Parathyroid adenoma (tissue), 2 donors: ENCODE measurements at regions not wholly inside any gene's neighbourhood (a gene's known extent, or its start where the extent isn't known, plus 50 kb on each side); places are given as distances from the start of the nearest gene placed in this dataset.
"Not testable (repeated sequence)": the region's sequence is repeated elsewhere in the genome, so short reads cannot be mapped to it uniquely, and the experiment has no call there.

Source experiments
- H2AFZ ChIP-seq: fragments of 300-600 bp; sonication (generic); one replicate; pipeline ENCODE4 v1.7.0; 2017; ENCODE audit warnings: antibody characterized with exemption, mild to moderate bottlenecking
- H3K27ac ChIP-seq: fragments of 300-600 bp; sonication (generic); one replicate; pipeline ENCODE4 v1.7.0; 2017
- H3K27me3 ChIP-seq: fragments of 300-600 bp; sonication (generic); one replicate; pipeline ENCODE4 v1.7.0; 2017; ENCODE audit warnings: low read length; ENCODE audit not compliant: control insufficient read depth, insufficient read depth
- H3K36me3 ChIP-seq: fragments of 300-600 bp; sonication (generic); one replicate; pipeline ENCODE4 v1.7.0; 2017; ENCODE audit warnings: low read length; ENCODE audit not compliant: control insufficient read depth, insufficient read depth
- H3K4me1 ChIP-seq: fragments of 300-600 bp; sonication (generic); one replicate; pipeline ENCODE4 v1.7.0; 2017; ENCODE audit warnings: control low read depth
- H3K4me2 ChIP-seq: fragments of 300-600 bp; sonication (generic); one replicate; pipeline ENCODE4 v1.7.0; 2017; ENCODE audit warnings: low read length
- H3K4me3 ChIP-seq: fragments of 300-600 bp; sonication (generic); one replicate; pipeline ENCODE4 v1.7.0; 2017; ENCODE audit warnings: low read depth, low read length
- H3K79me2 ChIP-seq: fragments of 300-600 bp; sonication (generic); one replicate; pipeline ENCODE4 v1.7.0; 2017; ENCODE audit warnings: control low read depth
- H3K9ac ChIP-seq: fragments of 300-600 bp; sonication (generic); one replicate; pipeline ENCODE4 v1.7.0; 2017; ENCODE audit warnings: mild to moderate bottlenecking
- H3K9me3 ChIP-seq: fragments of 300-600 bp; sonication (generic); one replicate; pipeline ENCODE4 v1.7.0; 2017; ENCODE audit warnings: low read length; ENCODE audit not compliant: control insufficient read depth
- TF ChIP-seq, protein P1 (sequence below): fragments of 300-600 bp; sonication (generic); IDR thresholded peaks from one replicate; pipeline ENCODE4 v1.7.0; 2017; ENCODE audit warnings: antibody characterized with exemption, mild to moderate bottlenecking
- donor health status: primary hyperparathyroidism.

DNA sequence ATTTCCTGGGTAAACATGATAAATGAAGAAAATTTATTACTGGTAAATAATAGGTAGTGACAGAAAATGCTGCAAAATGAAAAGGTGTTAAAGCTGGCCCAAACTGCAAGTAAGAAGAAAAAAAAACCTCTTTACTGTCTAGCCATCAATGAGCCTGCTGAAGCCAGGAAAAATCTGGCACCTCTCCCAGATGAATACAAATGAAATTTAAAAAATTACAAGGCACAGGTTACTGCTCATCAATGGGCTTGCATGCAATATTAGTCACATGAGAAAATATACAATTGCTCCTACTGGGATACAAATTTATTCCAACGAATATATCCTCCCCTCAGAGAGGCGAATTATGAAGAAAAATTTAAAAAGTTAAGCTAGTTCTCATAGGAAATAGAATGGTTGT lies 1422.5 kb downstream of the KCNT2 start:
- Histone ChIP-seq H2AFZ (no peak overlapping the region), H3K9me3 (no peaks in the 10 kb centered on the region), H3K36me3 (no peaks in the 10 kb centered on the region), H3K4me3 (no peak overlapping the region), H3K9ac (no peak overlapping the region), H3K4me2 (no peak overlapping the region), H3K27me3 (no peaks in the 10 kb centered on the region), H3K79me2 (no peaks in the 10 kb centered on the region), H3K4me1 (no peaks in the 10 kb centered on the region), H3K27ac (no peak overlapping the region)
- TF ChIP-seq, protein P1, sequence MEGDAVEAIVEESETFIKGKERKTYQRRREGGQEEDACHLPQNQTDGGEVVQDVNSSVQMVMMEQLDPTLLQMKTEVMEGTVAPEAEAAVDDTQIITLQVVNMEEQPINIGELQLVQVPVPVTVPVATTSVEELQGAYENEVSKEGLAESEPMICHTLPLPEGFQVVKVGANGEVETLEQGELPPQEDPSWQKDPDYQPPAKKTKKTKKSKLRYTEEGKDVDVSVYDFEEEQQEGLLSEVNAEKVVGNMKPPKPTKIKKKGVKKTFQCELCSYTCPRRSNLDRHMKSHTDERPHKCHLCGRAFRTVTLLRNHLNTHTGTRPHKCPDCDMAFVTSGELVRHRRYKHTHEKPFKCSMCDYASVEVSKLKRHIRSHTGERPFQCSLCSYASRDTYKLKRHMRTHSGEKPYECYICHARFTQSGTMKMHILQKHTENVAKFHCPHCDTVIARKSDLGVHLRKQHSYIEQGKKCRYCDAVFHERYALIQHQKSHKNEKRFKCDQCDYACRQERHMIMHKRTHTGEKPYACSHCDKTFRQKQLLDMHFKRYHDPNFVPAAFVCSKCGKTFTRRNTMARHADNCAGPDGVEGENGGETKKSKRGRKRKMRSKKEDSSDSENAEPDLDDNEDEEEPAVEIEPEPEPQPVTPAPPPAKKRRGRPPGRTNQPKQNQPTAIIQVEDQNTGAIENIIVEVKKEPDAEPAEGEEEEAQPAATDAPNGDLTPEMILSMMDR = no peak

DNA sequence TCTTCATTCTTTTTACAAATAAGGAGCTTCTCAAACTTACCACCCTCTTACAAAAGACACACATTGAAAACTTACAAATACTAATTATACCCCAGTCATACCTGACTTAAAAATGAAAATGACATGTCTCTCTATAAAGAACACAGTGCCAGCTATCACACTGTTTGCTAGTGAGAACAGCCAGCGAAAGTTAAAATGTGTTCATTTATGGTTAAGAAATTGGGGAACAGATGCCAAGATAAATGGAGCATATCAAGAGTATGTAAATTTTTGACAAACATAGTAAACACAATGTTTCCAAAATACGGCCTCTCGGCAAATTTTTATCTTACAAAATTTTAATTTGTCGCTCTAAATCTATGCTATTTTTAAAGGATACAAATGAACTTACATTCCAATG lies 1422.9 kb downstream of the KCNT2 start:
- Histone ChIP-seq H3K9ac (no peak overlapping the region), H3K27me3 (no peaks in the 10 kb centered on the region), H3K4me1 (no peaks in the 10 kb centered on the region), H3K9me3 (no peaks in the 10 kb centered on the region), H3K4me2 (no peak overlapping the region), H3K36me3 (no peaks in the 10 kb centered on the region), H3K79me2 (no peaks in the 10 kb centered on the region), H3K4me3 (no peak overlapping the region), H2AFZ (no peak overlapping the region), H3K27ac (no peak overlapping the region)
- TF ChIP-seq, protein P1 = no peak

DNA sequence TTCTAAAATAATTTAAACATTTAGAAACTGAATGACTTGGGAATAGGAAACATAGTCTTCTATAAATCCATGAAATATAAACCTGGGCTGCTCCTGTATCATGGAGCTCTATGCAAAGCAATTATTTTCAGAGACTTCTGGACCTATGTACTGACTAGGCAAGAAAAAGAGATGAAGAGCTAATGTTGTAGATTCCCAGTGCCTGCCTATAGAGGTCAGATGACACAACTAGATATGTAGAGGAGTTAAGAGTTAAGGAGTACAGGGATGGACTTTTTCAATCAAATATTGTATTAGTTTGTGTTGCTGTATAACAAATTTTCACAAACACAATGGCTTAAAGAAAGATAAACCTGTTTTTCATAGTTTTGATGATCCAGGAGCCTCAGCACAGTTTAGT lies 1434.5 kb downstream of the KCNT2 start:
- no peak overlapping the region for H3K4me3 ChIP-seq
- TF ChIP-seq, protein P1 = no peak

DNA sequence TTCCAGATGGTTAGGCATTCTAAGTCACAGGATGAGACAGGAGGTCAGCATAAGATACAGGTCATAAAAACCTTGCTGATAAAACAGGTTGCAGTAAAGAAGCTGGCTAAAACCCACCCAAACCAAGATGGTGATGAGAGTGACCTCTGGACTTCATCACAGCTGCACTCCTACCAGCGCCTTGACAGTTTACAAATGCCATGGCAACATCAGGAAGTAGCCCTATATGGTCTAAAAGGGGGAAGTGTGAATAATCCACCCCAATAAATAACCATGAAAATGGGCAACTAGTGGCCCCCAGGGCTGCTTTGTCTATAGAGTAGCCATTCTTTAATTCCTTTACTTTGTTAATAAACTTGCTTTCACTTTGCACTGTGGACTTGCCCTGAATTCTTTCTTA lies 1448.4 kb downstream of the KCNT2 start:
- not testable (repeated sequence) for H3K36me3 ChIP-seq, H2AFZ ChIP-seq, H3K27ac ChIP-seq, H3K27me3 ChIP-seq, H3K4me1 ChIP-seq, H3K4me2 ChIP-seq, H3K9me3 ChIP-seq, H3K79me2 ChIP-seq, H3K9ac ChIP-seq, H3K4me3 ChIP-seq

More for the DNA sequence above, 1434.5 kb downstream of the KCNT2 start:
- Histone ChIP-seq H3K4me2 (no peak overlapping the region), H3K9ac (no peak overlapping the region), H3K27me3 (no peaks in the 10 kb centered on the region), H3K36me3 (no peaks in the 10 kb centered on the region), H3K79me2 (no peaks in the 10 kb centered on the region), H2AFZ (no peak overlapping the region), H3K9me3 (no peaks in the 10 kb centered on the region), H3K27ac (no peak overlapping the region), H3K4me1 (no peaks in the 10 kb centered on the region)

DNA sequence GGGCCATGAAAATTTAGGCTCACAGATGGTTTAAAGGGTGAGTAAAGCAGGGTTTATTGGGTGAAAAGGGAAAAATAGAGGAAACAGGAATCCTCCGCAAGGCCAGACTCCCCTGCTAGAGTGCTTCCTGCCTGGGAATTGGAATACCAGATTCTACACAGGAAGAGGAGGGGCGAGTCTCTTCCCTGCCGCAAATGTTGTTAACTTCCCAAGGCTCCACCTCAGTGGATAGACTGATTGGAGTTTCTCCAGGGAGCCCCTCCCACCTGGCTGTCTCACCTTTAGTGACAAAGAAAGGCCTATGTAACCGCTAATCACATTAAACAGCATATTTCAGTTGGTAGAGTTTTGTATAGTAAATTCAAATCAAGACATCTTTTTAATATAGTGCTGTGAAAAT lies 1450.1 kb downstream of the KCNT2 start:
- no peaks in the 10 kb centered on the region for H3K27me3 ChIP-seq
- H3K36me3 ChIP-seq = no peaks in the 10 kb centered on the region
- H3K4me1 ChIP-seq = no peaks in the 10 kb centered on the region
- H2AFZ ChIP-seq = no peak overlapping the region
- no peaks in the 10 kb centered on the region for H3K79me2 ChIP-seq
- no peak overlapping the region for H3K4me3 ChIP-seq
- no peak overlapping the region for H3K4me2 ChIP-seq
- TF ChIP-seq, protein P1 = no peak
- H3K9ac ChIP-seq = no peak overlapping the region
- H3K9me3 ChIP-seq = no peaks in the 10 kb centered on the region
- no peak overlapping the region for H3K27ac ChIP-seq
